DOHH2 (cell line): ENCODE measurements at regions not wholly inside any gene's neighbourhood (a gene's known extent, or its start where the extent isn't known, plus 50 kb on each side); places are given as distances from the start of the nearest gene placed in this dataset.

Experiments
- H3F3A ChIP-seq: fragments of 200-600 bp; sonication (generic), shearing (Covaris generic); 2 replicates; pipeline ENCODE4 v1.6.0; 2016; ENCODE audit warnings: antibody characterized with exemption, mild to moderate bottlenecking; ENCODE audit not compliant: control insufficient read depth, insufficient read depth
- H3K27ac ChIP-seq: fragments of 200-600 bp; sonication (generic); 2 replicates; pipeline ENCODE4 v1.5.1; 2014; ENCODE audit warnings: low read depth, mild to moderate bottlenecking, low read length, moderate library complexity
- H3K27me3 ChIP-seq: fragments of 200-600 bp; sonication (generic); 2 replicates; pipeline ENCODE4 v1.6.1; 2014; ENCODE audit warnings: mild to moderate bottlenecking, low read length, mixed read lengths; ENCODE audit not compliant: control insufficient read depth
- H3K36me3 ChIP-seq: fragments of 200-600 bp; sonication (generic); 2 replicates; pipeline ENCODE4 v1.6.1; 2014; ENCODE audit warnings: mild to moderate bottlenecking, low read length, moderate library complexity, mixed read lengths; ENCODE audit not compliant: control insufficient read depth
- H3K4me1 ChIP-seq: fragments of 200-600 bp; sonication (generic); 2 replicates; pipeline ENCODE4 v1.6.1; 2014; ENCODE audit warnings: mild to moderate bottlenecking, low read length, mixed read lengths; ENCODE audit not compliant: control insufficient read depth
- H3K4me2 ChIP-seq: fragments of 200-600 bp; sonication (generic); 2 replicates; pipeline ENCODE4 v1.6.0; 2014; ENCODE audit warnings: mild to moderate bottlenecking, low read length, moderate library complexity
- H3K4me3 ChIP-seq: fragments of 200-600 bp; sonication (generic); 2 replicates; pipeline ENCODE4 v1.5.1; 2014; ENCODE audit warnings: mild to moderate bottlenecking, low read length, mixed read lengths
- H3K79me2 ChIP-seq: fragments of 200-600 bp; sonication (generic); 2 replicates; pipeline ENCODE4 v1.6.1; 2014; ENCODE audit warnings: mild to moderate bottlenecking, low read length, mixed read lengths; ENCODE audit not compliant: control insufficient read depth
- H3K9me2 ChIP-seq: fragments of 200-600 bp; sonication (generic); replicated peaks from 2 replicates; pipeline ENCODE4 v1.6.1; 2014; ENCODE audit warnings: mild to moderate bottlenecking, low read length, mixed read lengths; ENCODE audit not compliant: control insufficient read depth
- H3K9me3 ChIP-seq: fragments of 200-600 bp; sonication (generic); 2 replicates; pipeline ENCODE4 v1.6.1; 2014; ENCODE audit warnings: antibody characterized with exemption, low read length, mixed read lengths; ENCODE audit not compliant: control insufficient read depth, insufficient read depth
- H4K20me1 ChIP-seq: fragments of 200-600 bp; sonication (generic); 2 replicates; pipeline ENCODE4 v1.6.0; 2014; ENCODE audit warnings: low read depth, mild to moderate bottlenecking, antibody characterized with exemption, low read length, moderate library complexity; ENCODE audit not compliant: control insufficient read depth, insufficient read depth
- EZH2phosphoT487 ChIP-seq: fragments of 200-600 bp; sonication (generic); IDR thresholded peaks from 2 replicates; pipeline ENCODE4 v1.6.1; 2017; ENCODE audit warnings: borderline replicate concordance, mild to moderate bottlenecking, antibody characterized with exemption, low read length, moderate library complexity, mixed read lengths
- TF ChIP-seq, protein P1 (sequence below): fragments of 200-600 bp; sonication (generic); IDR thresholded peaks from one replicate; pipeline ENCODE4 v1.5.1; 2014; ENCODE audit warnings: antibody characterized with exemption, mild to moderate bottlenecking, low read depth, low read length; ENCODE audit not compliant: poor library complexity, severe bottlenecking

DNA sequence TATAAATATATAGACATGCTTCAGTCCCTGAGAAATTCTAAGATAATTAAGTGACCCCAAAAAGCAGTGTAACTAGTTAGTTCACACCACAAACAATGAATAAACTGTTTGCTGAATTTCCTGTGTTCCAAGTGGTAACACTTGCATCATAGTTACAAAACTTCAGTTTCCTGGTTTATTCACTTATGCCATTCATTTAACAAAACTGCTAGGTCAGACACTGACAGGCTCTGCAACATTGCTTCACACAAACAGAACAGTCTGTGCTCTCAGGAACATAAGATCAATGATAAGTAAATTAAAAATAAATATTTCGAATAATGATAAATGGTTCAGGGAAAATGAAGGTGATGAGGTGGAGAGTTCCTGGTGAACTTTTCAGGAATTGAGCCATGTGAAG lies 133.3 kb upstream of the NAMPT start:
- Histone ChIP-seq H4K20me1 (no peaks in the 10 kb centered on the region), H3K4me3 (no peak overlapping the region), H3K4me2 (no peak overlapping the region), H3K79me2 (no peaks in the 10 kb centered on the region), H3F3A (no peaks in the 10 kb centered on the region), H3K9me3 (peaks cover 3% of the 10 kb centered on the region; the same call in 1 of the 2 replicates), H3K9me2 (no peaks in the 10 kb centered on the region), H3K27me3 (peaks cover 19% of the 10 kb centered on the region), H3K36me3 (no peaks in the 10 kb centered on the region), H3K27ac (no peak overlapping the region), H3K4me1 (no peaks in the 10 kb centered on the region)
- TF ChIP-seq EZH2phosphoT487: no peak
- TF ChIP-seq, protein P1, sequence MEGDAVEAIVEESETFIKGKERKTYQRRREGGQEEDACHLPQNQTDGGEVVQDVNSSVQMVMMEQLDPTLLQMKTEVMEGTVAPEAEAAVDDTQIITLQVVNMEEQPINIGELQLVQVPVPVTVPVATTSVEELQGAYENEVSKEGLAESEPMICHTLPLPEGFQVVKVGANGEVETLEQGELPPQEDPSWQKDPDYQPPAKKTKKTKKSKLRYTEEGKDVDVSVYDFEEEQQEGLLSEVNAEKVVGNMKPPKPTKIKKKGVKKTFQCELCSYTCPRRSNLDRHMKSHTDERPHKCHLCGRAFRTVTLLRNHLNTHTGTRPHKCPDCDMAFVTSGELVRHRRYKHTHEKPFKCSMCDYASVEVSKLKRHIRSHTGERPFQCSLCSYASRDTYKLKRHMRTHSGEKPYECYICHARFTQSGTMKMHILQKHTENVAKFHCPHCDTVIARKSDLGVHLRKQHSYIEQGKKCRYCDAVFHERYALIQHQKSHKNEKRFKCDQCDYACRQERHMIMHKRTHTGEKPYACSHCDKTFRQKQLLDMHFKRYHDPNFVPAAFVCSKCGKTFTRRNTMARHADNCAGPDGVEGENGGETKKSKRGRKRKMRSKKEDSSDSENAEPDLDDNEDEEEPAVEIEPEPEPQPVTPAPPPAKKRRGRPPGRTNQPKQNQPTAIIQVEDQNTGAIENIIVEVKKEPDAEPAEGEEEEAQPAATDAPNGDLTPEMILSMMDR: no peak

DNA sequence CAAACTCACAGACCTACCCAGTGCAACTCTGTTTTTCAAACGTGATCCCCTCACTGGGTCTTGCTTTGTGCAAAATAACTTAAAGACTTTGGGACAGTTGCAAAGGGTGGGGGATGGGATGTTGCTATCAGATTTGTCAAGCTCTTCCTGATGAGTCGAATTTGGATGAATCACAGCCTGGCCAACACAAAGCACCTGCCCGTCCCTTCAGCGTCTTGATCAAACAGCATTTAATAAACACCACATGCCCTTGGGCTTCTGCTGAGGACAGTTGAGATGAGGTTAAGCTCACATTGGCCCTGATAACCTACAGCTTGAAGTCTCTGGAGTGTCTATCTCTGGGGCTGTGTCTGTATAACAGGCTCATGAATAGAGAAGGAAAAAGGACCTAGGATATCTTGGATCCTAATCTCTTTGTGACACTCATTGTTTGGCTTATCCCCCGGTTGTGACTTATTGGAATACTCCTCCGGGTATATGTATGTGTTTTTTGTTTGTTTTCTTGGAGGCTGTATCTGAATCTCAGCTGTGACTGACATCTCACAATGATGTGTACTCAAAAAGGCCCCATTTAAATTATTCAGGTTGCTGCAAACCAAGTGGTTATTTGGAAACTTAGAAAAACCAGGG lies 132.6 kb upstream of the NAMPT start:
- H3K4me3 ChIP-seq: no peak overlapping the region
- H3K27ac ChIP-seq: no peak overlapping the region
- no peaks in the 10 kb centered on the region for H3K9me2 ChIP-seq
- no peaks in the 10 kb centered on the region for H3K79me2 ChIP-seq
- no peaks in the 10 kb centered on the region for H3K36me3 ChIP-seq
- H3F3A ChIP-seq: no peaks in the 10 kb centered on the region
- no peak overlapping the region for H3K4me2 ChIP-seq
- H3K27me3 ChIP-seq: peaks cover 13% of the 10 kb centered on the region
- no peaks in the 10 kb centered on the region for H4K20me1 ChIP-seq
- peaks cover 3% of the 10 kb centered on the region; the same call in 1 of the 2 replicates for H3K9me3 ChIP-seq
- TF ChIP-seq, protein P1: no peak
- H3K4me1 ChIP-seq: no peaks in the 10 kb centered on the region

DNA sequence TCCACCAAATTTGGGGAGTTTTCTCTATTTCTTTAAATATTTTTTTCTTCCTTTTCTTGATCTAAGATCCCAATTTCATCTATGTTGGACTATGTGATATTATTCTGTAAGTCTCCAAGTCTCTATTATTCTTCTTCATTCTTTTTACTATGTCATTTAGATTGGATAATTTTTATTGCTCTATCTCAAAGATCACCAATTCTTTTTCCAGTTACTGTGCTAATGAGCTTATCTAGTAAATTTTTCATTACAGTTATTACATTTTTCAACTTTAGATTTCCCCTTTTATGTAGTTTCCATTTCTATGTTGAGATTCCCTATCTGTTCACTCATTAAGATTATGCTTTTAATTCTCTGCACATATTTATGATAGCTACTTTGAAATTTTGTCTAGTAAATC lies 131.6 kb upstream of the NAMPT start:
- Histone ChIP-seq H3K9me3 (peaks cover 3% of the 10 kb centered on the region; the same call in 1 of the 2 replicates), H3K4me1 (no peaks in the 10 kb centered on the region), H4K20me1 (no peaks in the 10 kb centered on the region), H3K79me2 (no peaks in the 10 kb centered on the region), H3K27me3 (peaks cover 6% of the 10 kb centered on the region), H3F3A (no peaks in the 10 kb centered on the region), H3K36me3 (no peaks in the 10 kb centered on the region), H3K9me2 (no peaks in the 10 kb centered on the region), H3K27ac (no peak overlapping the region), H3K4me3 (no peak overlapping the region), H3K4me2 (no peak overlapping the region)
- TF ChIP-seq, protein P1: no peak
- TF ChIP-seq EZH2phosphoT487: no peak
